Loucy (cell line): ENCODE measurements at regions not wholly inside any gene's neighbourhood (a gene's known extent, or its start where the extent isn't known, plus 50 kb on each side); places are given as distances from the start of the nearest gene placed in this dataset.

Experiments
- H2AFZ ChIP-seq: fragments of 200-600 bp; sonication (generic); 2 replicates; pipeline ENCODE4 v1.6.0; 2016; ENCODE audit warnings: antibody characterized with exemption, mild to moderate bottlenecking, low read length, moderate library complexity
- H3F3A ChIP-seq: fragments of 200-600 bp; 2 replicates; pipeline ENCODE4 v1.6.0; 2016; ENCODE audit warnings: antibody characterized with exemption, low read depth, mild to moderate bottlenecking
- H3K27me3 ChIP-seq: fragments of 200-600 bp; sonication (generic); 2 replicates; pipeline ENCODE4 v1.6.1; 2014; ENCODE audit warnings: low read length, mild to moderate bottlenecking; ENCODE audit not compliant: insufficient read depth, poor library complexity, severe bottlenecking
- H3K36me3 ChIP-seq: fragments of 200-600 bp; sonication (generic); 2 replicates; pipeline ENCODE4 v1.6.1; 2016; ENCODE audit warnings: low read length; ENCODE audit not compliant: insufficient read depth
- H3K4me1 ChIP-seq: fragments of 200-600 bp; sonication (generic); 2 replicates; pipeline ENCODE4 v1.5.1; 2014; ENCODE audit warnings: low read length, mild to moderate bottlenecking; ENCODE audit not compliant: insufficient read depth, poor library complexity, severe bottlenecking
- H3K4me2 ChIP-seq: fragments of 200-600 bp; sonication (generic); 2 replicates; pipeline ENCODE4 v1.6.0; 2014; ENCODE audit warnings: antibody characterized with exemption, low read length, low read depth, mild to moderate bottlenecking; ENCODE audit not compliant: poor library complexity, severe bottlenecking
- H3K4me3 ChIP-seq: fragments of 200-600 bp; sonication (generic); 2 replicates; pipeline ENCODE4 v1.5.1; 2014; ENCODE audit warnings: low read length, mild to moderate bottlenecking, mixed read lengths; ENCODE audit not compliant: poor library complexity, severe bottlenecking
- H3K79me2 ChIP-seq: fragments of 200-600 bp; sonication (generic); 2 replicates; pipeline ENCODE4 v1.6.1; 2014; ENCODE audit warnings: low read length; ENCODE audit not compliant: insufficient read depth
- H3K9ac ChIP-seq: fragments of 200-600 bp; sonication (generic); 2 replicates; pipeline ENCODE4 v1.6.0; 2014; ENCODE audit warnings: mild to moderate bottlenecking, low read depth, low read length, moderate library complexity; ENCODE audit not compliant: poor library complexity, severe bottlenecking
- H3K9me2 ChIP-seq: fragments of 200-600 bp; sonication (generic); replicated peaks from 2 replicates; pipeline ENCODE4 v1.6.1; 2016; ENCODE audit warnings: low read depth, low read length, mixed read lengths
- H3K9me3 ChIP-seq: fragments of 200-600 bp; sonication (generic); 2 replicates; pipeline ENCODE4 v1.6.1; 2014; ENCODE audit warnings: mild to moderate bottlenecking, antibody characterized with exemption, low read length, low read depth; ENCODE audit not compliant: insufficient read depth
- H4K20me1 ChIP-seq: fragments of 200-600 bp; sonication (generic); 2 replicates; pipeline ENCODE4 v1.6.0; 2014; ENCODE audit warnings: antibody characterized with exemption, low read length, mild to moderate bottlenecking; ENCODE audit not compliant: insufficient read depth, poor library complexity, severe bottlenecking
- CTCF ChIP-seq: fragments of 200-600 bp; sonication (generic); conservative IDR thresholded peaks from 2 replicates; pipeline ENCODE4 v1.5.1; 2014; ENCODE audit warnings: mild to moderate bottlenecking, antibody characterized with exemption, low read length
- EZH2phosphoT487 ChIP-seq: fragments of 200-600 bp; IDR thresholded peaks from 2 replicates; pipeline ENCODE4 v1.6.1; 2018; ENCODE audit warnings: antibody characterized with exemption, mild to moderate bottlenecking, moderate library complexity, borderline replicate concordance

GRCh38 chr4:180081072-180081471 lies 2162.1 kb upstream of the TENM3 start:
- no peak overlapping the region for H2AFZ ChIP-seq
- H4K20me1 ChIP-seq, result no peaks in the 10 kb centered on the region
- H3K9me3 ChIP-seq, result no peaks in the 10 kb centered on the region
- H3K4me2 ChIP-seq, result no peak overlapping the region
- no peaks in the 10 kb centered on the region for H3K9me2 ChIP-seq
- no peaks in the 10 kb centered on the region for H3K36me3 ChIP-seq
- no peaks in the 10 kb centered on the region for H3F3A ChIP-seq
- H3K4me1 ChIP-seq, result no peaks in the 10 kb centered on the region
- H3K79me2 ChIP-seq, result no peaks in the 10 kb centered on the region
- TF ChIP-seq EZH2phosphoT487 (no peak), CTCF (no peak)
- no peak overlapping the region for H3K9ac ChIP-seq
- no peaks in the 10 kb centered on the region for H3K27me3 ChIP-seq
- H3K4me3 ChIP-seq, result no peak overlapping the region

- no peaks in the 10 kb centered on the region for H3K9me2 ChIP-seq
Observed at GRCh38 chr4:180084561-180084960, 2158.6 kb upstream of the TENM3 start.

GRCh38 chr4:180086480-180087190 lies 2156.6 kb upstream of the TENM3 start:
- Histone ChIP-seq H3K79me2 (no peaks in the 10 kb centered on the region), H2AFZ (no peak overlapping the region), H4K20me1 (no peaks in the 10 kb centered on the region), H3K27me3 (no peaks in the 10 kb centered on the region), H3F3A (no peaks in the 10 kb centered on the region), H3K9me3 (no peaks in the 10 kb centered on the region), H3K9me2 (no peaks in the 10 kb centered on the region), H3K4me1 (no peaks in the 10 kb centered on the region), H3K4me3 (no peak overlapping the region), H3K36me3 (no peaks in the 10 kb centered on the region), H3K9ac (no peak overlapping the region), H3K4me2 (no peak overlapping the region)
- TF ChIP-seq EZH2phosphoT487 (no peak), CTCF (no peak)

More at GRCh38 chr4:180084561-180084960, 2158.6 kb upstream of the TENM3 start:
- Histone ChIP-seq H4K20me1 (no peaks in the 10 kb centered on the region), H3K4me1 (no peaks in the 10 kb centered on the region), H3K9ac (no peak overlapping the region), H3K27me3 (no peaks in the 10 kb centered on the region), H3K79me2 (no peaks in the 10 kb centered on the region), H2AFZ (no peak overlapping the region), H3K9me3 (no peaks in the 10 kb centered on the region), H3F3A (no peaks in the 10 kb centered on the region), H3K36me3 (no peaks in the 10 kb centered on the region), H3K4me3 (no peak overlapping the region), H3K4me2 (no peak overlapping the region)
- TF ChIP-seq CTCF, result no peak
- TF ChIP-seq EZH2phosphoT487, result no peak
